Activated CD8-positive, alpha-beta T cell treated with anti-CD3 and anti-CD28 coated beads, Interleukin-2, amount 10 ng/mL, durations not matched to agents 7 days and 5 days (primary cell): ENCODE measurements at regions not wholly inside any gene's neighbourhood (a gene's known extent, or its start where the extent isn't known, plus 50 kb on each side); places are given as distances from the start of the nearest gene placed in this dataset.

Experiments
- ATAC-seq: fragments of 150-1000 bp; cut with Tn5 transposase; one replicate; pipeline ENCODE4 v1.10.0; 2021; ENCODE audit warnings: moderate library complexity
- CTCF ChIA-PET: fragments of 350-600 bp; sonication (Branson Sonifier 250); formaldehyde crosslinking; loops from one replicate; lab custom pipeline; 2021; ENCODE audit warnings: antibody characterized with exemption; lab: Charles Lee
- POLR2A ChIA-PET: fragments of 350-600 bp; sonication (Branson Sonifier 250); formaldehyde crosslinking; loops from one replicate; lab custom pipeline; 2021; ENCODE audit warnings: antibody characterized with exemption; lab: Charles Lee
- DNase-seq: peaks from one replicate; pipeline ENCODE4 v3.0.0-alpha.2; 2020
- H3K27ac Mint-ChIP-seq: one replicate; pipeline ENCODE4 v1.8.0; 2021; ENCODE audit warnings: mild to moderate bottlenecking, mixed read lengths
- H3K27me3 Mint-ChIP-seq: one replicate; pipeline ENCODE4 v1.8.0; 2021; ENCODE audit warnings: low read depth, mixed read lengths
- H3K36me3 Mint-ChIP-seq: one replicate; pipeline ENCODE4 v1.8.0; 2021; ENCODE audit warnings: low read depth, mixed read lengths
- H3K4me1 Mint-ChIP-seq: one replicate; pipeline ENCODE4 v1.8.0; 2021; ENCODE audit warnings: low read depth, mixed read lengths
- H3K4me3 Mint-ChIP-seq: one replicate; pipeline ENCODE4 v1.8.0; 2021; ENCODE audit warnings: mild to moderate bottlenecking, mixed read lengths
- H3K9me3 Mint-ChIP-seq: one replicate; pipeline ENCODE4 v1.8.0; 2022; ENCODE audit warnings: mixed read lengths; ENCODE audit not compliant: insufficient read depth

GRCh38 chr2:8033546-8034096 is 648.2 kb upstream of the ID2 start:
- Mint-ChIP-seq H3K4me3 (no peak overlapping the region), H3K9me3 (no peaks in the 10 kb centered on the region), H3K36me3 (no peaks in the 10 kb centered on the region), H3K4me1 (peaks cover 3% of the 10 kb centered on the region), H3K27ac (no peak overlapping the region), H3K27me3 (peaks cover 14% of the 10 kb centered on the region)
- ChIA-PET POLR2A (no interaction called here), CTCF (no interaction called here)
- no peak for DNase-seq
- no peak for ATAC-seq

GRCh38 chr2:8036366-8036765 is 645.5 kb upstream of the ID2 start:
- peak; percentile 5 for DNase-seq
- POLR2A ChIA-PET = no interaction called here
- H3K27me3 Mint-ChIP-seq = peaks cover 14% of the 10 kb centered on the region
- no peaks in the 10 kb centered on the region for H3K36me3 Mint-ChIP-seq
- no peaks in the 10 kb centered on the region for H3K9me3 Mint-ChIP-seq
- H3K4me1 Mint-ChIP-seq = peaks cover 3% of the 10 kb centered on the region
- CTCF ChIA-PET = no interaction called here
- ATAC-seq = no peak
- no peak overlapping the region for H3K4me3 Mint-ChIP-seq
- H3K27ac Mint-ChIP-seq = no peak overlapping the region

DNA sequence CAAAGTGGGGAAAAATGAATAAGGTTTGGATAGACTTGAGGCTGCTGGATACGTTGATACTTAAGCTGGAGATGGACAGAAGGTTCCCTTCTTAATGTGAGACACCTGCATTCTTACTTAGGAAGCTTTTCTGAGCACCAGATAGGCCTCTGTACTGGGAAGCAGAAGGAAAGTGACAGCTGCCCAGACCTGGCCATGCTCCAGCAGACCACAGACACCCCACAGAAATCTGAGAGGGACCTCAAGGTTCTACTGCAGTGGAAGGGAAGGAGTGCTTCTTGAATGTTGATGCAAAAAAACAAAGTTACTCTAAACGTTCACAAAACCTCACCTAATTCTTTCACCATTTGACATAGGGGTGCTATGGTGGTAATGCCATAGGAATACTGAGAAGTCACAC is 642.1 kb upstream of the ID2 start:
- peaks cover 10% of the 10 kb centered on the region for H3K27me3 Mint-ChIP-seq
- ChIA-PET CTCF (interaction anchor here (1.4 kb wide), 1 partner anchor 22 kb away, joined by 3 read pairs; no protein-coding TSS in a partner anchor), POLR2A (no interaction called here)
- DNase-seq (no peak), ATAC-seq (no peak)
- no peaks in the 10 kb centered on the region for H3K36me3 Mint-ChIP-seq
- no peaks in the 10 kb centered on the region for H3K9me3 Mint-ChIP-seq
- no peak overlapping the region for H3K27ac Mint-ChIP-seq
- no peak overlapping the region for H3K4me3 Mint-ChIP-seq
- no peaks in the 10 kb centered on the region for H3K4me1 Mint-ChIP-seq

GRCh38 chr2:8043295-8043694 is 638.6 kb upstream of the ID2 start:
- Mint-ChIP-seq H3K4me1 (no peaks in the 10 kb centered on the region), H3K27me3 (no peaks in the 10 kb centered on the region), H3K36me3 (no peaks in the 10 kb centered on the region), H3K27ac (no peak overlapping the region), H3K9me3 (no peaks in the 10 kb centered on the region), H3K4me3 (no peak overlapping the region)
- ATAC-seq (no peak), DNase-seq (no peak)
- POLR2A ChIA-PET = no interaction called here
- CTCF ChIA-PET = no interaction called here

- ATAC-seq (no peak), DNase-seq (peak; percentile 9)
- H3K9me3 Mint-ChIP-seq = no peaks in the 10 kb centered on the region
- no peaks in the 10 kb centered on the region for H3K4me1 Mint-ChIP-seq
- H3K4me3 Mint-ChIP-seq = no peak overlapping the region
- no peaks in the 10 kb centered on the region for H3K36me3 Mint-ChIP-seq
- ChIA-PET CTCF (interaction anchor here (0.6 kb wide), 1 partner anchor 27 kb away, joined by 4 read pairs; no protein-coding TSS in a partner anchor), POLR2A (no interaction called here)
- H3K27ac Mint-ChIP-seq = no peak overlapping the region
- no peaks in the 10 kb centered on the region for H3K27me3 Mint-ChIP-seq
Measured at GRCh38 chr2:8044046-8044594, 637.7 kb upstream of the ID2 start.

GRCh38 chr2:8045081-8045614 is 636.7 kb upstream of the ID2 start:
- Mint-ChIP-seq H3K27ac (no peak overlapping the region), H3K27me3 (no peaks in the 10 kb centered on the region), H3K4me3 (no peak overlapping the region), H3K4me1 (peaks cover 4% of the 10 kb centered on the region), H3K9me3 (no peaks in the 10 kb centered on the region), H3K36me3 (no peaks in the 10 kb centered on the region)
- POLR2A ChIA-PET = no interaction called here
- CTCF ChIA-PET = no interaction called here
- no peak for ATAC-seq
- peak; percentile 12 for DNase-seq

DNA sequence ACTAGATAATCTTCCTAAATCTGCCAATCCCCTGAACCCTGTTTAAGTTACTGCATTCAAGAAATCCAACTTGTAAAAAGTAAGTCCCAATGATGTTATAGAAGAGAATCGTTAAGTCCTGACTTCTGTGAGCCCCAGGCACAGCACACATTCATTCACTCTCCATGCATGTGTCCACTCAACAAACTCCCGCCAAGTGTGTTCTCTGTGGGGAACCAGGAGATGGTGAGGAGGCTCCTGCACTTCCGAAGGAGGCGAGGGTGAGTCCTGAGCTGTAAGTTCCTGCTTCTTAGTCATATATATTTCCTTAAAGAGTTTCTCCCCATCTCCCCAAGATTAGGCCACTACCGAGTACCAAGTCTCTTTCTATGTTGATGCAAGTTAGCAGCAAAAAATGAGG is 635.0 kb upstream of the ID2 start:
- DNase-seq = no peak
- H3K9me3 Mint-ChIP-seq = peaks cover 4% of the 10 kb centered on the region
- H3K36me3 Mint-ChIP-seq = no peaks in the 10 kb centered on the region
- ATAC-seq = no peak
- no peak overlapping the region for H3K27ac Mint-ChIP-seq
- H3K4me1 Mint-ChIP-seq = peaks cover 4% of the 10 kb centered on the region
- H3K4me3 Mint-ChIP-seq = no peak overlapping the region
- ChIA-PET POLR2A (no interaction called here), CTCF (no interaction called here)
- H3K27me3 Mint-ChIP-seq = no peaks in the 10 kb centered on the region

DNA sequence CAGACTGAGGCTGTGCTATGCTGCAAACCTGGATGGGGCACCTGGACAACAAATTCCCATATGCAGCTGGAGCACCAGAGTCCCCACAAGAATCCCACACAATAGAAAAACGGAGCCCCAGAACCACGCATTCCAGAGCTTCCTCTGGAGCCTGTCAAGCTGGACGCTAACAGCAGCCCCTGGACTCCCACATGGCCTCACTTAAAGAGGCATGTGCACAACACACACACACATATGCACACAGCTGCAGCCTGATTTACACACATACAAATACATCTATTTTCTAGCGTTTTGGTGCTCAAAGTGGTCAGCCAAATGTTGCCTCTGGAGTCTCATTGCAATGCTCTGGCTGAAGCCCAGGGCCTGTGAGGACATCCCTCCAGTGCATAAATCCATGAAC is 632.7 kb upstream of the ID2 start:
- ChIA-PET CTCF (interaction anchor here (1.8 kb wide), 1 partner anchor 26 kb away, joined by 5 read pairs; no protein-coding TSS in a partner anchor), POLR2A (interaction anchor here (1.0 kb wide), 1 partner anchor 632 kb away, joined by 3 read pairs; the partner anchor contains the start of gene ID2)
- Mint-ChIP-seq H3K27ac (no peak overlapping the region), H3K36me3 (no peaks in the 10 kb centered on the region), H3K4me3 (no peak overlapping the region), H3K9me3 (peaks cover 4% of the 10 kb centered on the region), H3K27me3 (no peaks in the 10 kb centered on the region), H3K4me1 (peaks cover 4% of the 10 kb centered on the region)
- no peak for DNase-seq
- ATAC-seq = no peak

DNA sequence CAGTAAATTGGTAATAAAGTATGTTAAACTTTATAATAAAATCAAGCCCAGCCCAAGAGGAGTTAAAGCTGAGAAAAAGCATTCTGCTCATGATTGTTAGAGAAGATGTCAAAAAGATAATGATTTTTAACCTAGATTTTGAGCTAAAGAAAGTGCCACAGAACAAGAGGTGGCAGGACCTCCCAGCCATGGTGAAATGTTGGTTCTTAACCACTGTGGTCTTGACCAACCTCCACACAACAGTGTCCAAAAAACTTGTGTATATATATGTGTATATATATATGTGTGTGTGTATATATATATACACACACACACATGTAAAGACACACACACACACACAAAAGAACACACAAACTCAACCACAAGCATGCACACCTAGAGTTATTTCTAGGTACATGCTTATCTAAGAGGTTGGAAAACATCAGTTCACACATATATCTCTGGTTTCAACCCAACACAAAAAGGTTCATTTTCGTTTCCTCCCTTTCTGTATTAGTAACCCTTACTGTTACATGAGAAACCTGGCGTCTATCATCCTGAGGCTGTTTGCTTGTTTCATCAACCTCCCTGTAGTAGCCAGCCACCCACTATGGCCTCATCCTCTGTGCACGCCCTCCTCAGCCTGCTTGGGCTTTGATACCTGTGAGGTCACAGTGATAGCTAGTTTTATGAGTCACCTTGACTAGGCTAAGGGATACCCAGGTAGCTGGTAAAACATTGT is 631.8 kb upstream of the ID2 start:
- POLR2A ChIA-PET = interaction anchor here (1.0 kb wide), 1 partner anchor 631 kb away, joined by 3 read pairs; the partner anchor contains the start of gene ID2
- no peaks in the 10 kb centered on the region for H3K36me3 Mint-ChIP-seq
- peak; percentile 53 for ATAC-seq
- DNase-seq = no peak
- no peaks in the 10 kb centered on the region for H3K27me3 Mint-ChIP-seq
- H3K9me3 Mint-ChIP-seq = peaks cover 4% of the 10 kb centered on the region
- no peak overlapping the region for H3K4me3 Mint-ChIP-seq
- peaks cover 4% of the 10 kb centered on the region for H3K4me1 Mint-ChIP-seq
- H3K27ac Mint-ChIP-seq = peak overlapping the region; percentile 27
- CTCF ChIA-PET = interaction anchor here (1.8 kb wide), 1 partner anchor 27 kb away, joined by 5 read pairs; no protein-coding TSS in a partner anchor

GRCh38 chr2:8053216-8053615 is 628.6 kb upstream of the ID2 start:
- DNase-seq (no peak), ATAC-seq (no peak)
- Mint-ChIP-seq H3K27ac (no peak overlapping the region), H3K4me3 (no peak overlapping the region), H3K9me3 (peaks cover 17% of the 10 kb centered on the region), H3K4me1 (peaks cover 4% of the 10 kb centered on the region), H3K27me3 (no peaks in the 10 kb centered on the region), H3K36me3 (peaks cover 2% of the 10 kb centered on the region)
- POLR2A ChIA-PET = no interaction called here
- CTCF ChIA-PET = no interaction called here

DNA sequence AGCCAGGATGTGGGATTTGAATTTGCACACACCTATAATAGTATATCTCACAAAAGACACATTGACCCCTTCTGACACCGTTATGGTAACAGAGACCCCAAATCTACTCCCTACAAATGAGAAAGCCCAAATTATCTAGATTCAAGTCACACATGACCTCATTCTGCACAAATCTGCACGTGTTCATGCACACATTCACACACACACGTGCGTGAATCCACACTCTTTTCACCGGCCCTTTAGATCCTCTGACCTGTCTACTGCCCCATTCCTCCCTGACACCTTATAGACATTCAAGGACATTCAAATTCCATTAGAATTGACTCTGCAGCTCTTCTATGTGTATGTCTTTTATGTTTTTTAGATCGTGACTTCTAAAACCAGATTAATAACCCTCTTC is 627.8 kb upstream of the ID2 start:
- ATAC-seq (no peak), DNase-seq (no peak)
- Mint-ChIP-seq H3K27me3 (no peaks in the 10 kb centered on the region), H3K27ac (no peak overlapping the region), H3K4me1 (peaks cover 8% of the 10 kb centered on the region), H3K4me3 (no peak overlapping the region), H3K9me3 (peaks cover 17% of the 10 kb centered on the region), H3K36me3 (peaks cover 2% of the 10 kb centered on the region)
- POLR2A ChIA-PET = no interaction called here
- CTCF ChIA-PET = no interaction called here

GRCh38 chr2:8058652-8059051 is 623.2 kb upstream of the ID2 start:
- ChIA-PET POLR2A (no interaction called here), CTCF (no interaction called here)
- H3K4me3 Mint-ChIP-seq = no peak overlapping the region
- H3K4me1 Mint-ChIP-seq = peaks cover 4% of the 10 kb centered on the region
- DNase-seq = no peak
- ATAC-seq = no peak
- no peak overlapping the region for H3K27ac Mint-ChIP-seq
- H3K36me3 Mint-ChIP-seq = peaks cover 2% of the 10 kb centered on the region
- H3K27me3 Mint-ChIP-seq = no peaks in the 10 kb centered on the region
- H3K9me3 Mint-ChIP-seq = peaks cover 13% of the 10 kb centered on the region
